ENCODE measurements at regions not wholly inside any gene's neighbourhood (a gene's known extent, or its start where the extent isn't known, plus 50 kb on each side); places are given as distances from the start of the nearest gene placed in this dataset.

DNA sequence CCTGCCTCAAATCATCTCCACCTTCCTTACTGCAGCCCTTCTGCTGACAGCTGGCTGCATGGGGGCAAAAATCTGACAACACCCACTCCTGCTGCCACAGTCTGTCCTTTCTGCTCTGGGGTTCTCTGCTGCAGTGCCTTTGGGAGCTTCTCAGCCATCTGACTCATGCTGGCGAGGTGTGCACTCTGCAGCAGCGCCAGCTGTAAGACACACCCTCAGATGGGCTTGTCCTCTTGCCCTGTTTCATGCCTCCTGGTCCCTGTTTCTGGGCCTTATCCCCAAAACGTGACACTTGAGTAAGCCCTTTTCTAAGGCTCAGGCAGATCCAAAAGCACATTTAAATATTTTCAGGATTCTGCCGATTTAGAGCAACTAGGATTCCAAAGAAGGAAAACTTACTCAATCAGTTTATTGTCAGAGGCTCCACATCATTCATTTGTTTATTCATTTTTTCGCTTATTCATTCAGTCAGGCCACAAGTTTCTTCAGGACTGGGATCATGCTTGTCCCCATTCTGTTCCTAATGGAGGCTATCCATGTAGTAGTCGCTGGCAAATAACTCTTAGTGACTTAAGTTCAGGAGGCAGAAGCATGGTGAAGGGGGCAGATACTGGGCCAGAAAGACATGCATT is 60.2 kb downstream of the SMIM38 start:
- TF ChIP-seq CTCF (IDR thresholded peaks at IDR 0.05; ENCODE audit: low read depth, low read length) (no peak), EZH2phosphoT487 (IDR thresholded peaks at IDR 0.05; ENCODE audit: low read depth) (no peak)
